GM12878 (cell line): ENCODE measurements at regions not wholly inside any gene's neighbourhood (a gene's known extent, or its start where the extent isn't known, plus 50 kb on each side); places are given as distances from the start of the nearest gene placed in this dataset.

ENCODE experiments used
- ATAC-seq: fragments of 200-7000 bp; cut with Tn5 transposase; 3 replicates; pipeline ENCODE4 v1.9.1; 2020; ENCODE audit warnings: mild to moderate bottlenecking, moderate library complexity
- BruUV-seq: library from RNA; stranded (reverse); fragments of 400-500 nt; replicated peaks from 2 replicates; lab custom pipeline; 2021; lab: Mats Ljungman, UMichigan
- CTCF ChIA-PET: fragments of 300-600 bp; sonication (Branson Sonifier 250); formaldehyde crosslinking; extraction: SDS; loops from one replicate; lab custom pipeline; 2021; ENCODE audit warnings: inconsistent platforms; lab: Yijun Ruan, JAX
- POLR2A ChIA-PET: fragments of 350-600 bp; formaldehyde crosslinking; extraction: SDS; loops from one replicate; lab custom pipeline; 2021; ENCODE audit warnings: inconsistent platforms; lab: Charles Lee
- RAD21 ChIA-PET: fragments of 300-600 bp; sonication (Branson Sonifier 250); formaldehyde crosslinking; loops from one replicate; lab custom pipeline; 2023; ENCODE audit warnings: antibody characterized with exemption; ENCODE audit not compliant: unreplicated experiment; lab: Charles Lee
- SMC1A ChIA-PET: fragments of 300-600 bp; sonication (Branson Sonifier 250); formaldehyde crosslinking; loops from one replicate; lab custom pipeline; 2023; ENCODE audit not compliant: unreplicated experiment, uncharacterized antibody; lab: Charles Lee
- DNase-seq: peaks from one replicate; pipeline ENCODE4 v3.0.0-alpha.2; 2011; ENCODE audit warnings: low read depth, low spot score
- FAIRE-seq: peaks from 3 replicates; lab custom pipeline; 2011; peaks lifted over from hg19 to GRCh38; lab: Jason Lieb, UNC
- H2AFZ ChIP-seq: 2 replicates; pipeline ENCODE4 v1.6.0; 2011; ENCODE audit warnings: low read depth, low read length, control low read depth; ENCODE audit not compliant: control insufficient read depth
- H3K27ac ChIP-seq: 2 replicates; pipeline ENCODE4 v1.5.1; 2011; ENCODE audit warnings: control low read depth; ENCODE audit not compliant: control insufficient read depth, insufficient read depth
- H3K27me3 ChIP-seq, 2 experiments: replicated peaks in 1 of 2; 2 replicates each; pipeline versions ENCODE4 v1.6.0 to v1.6.1; 2011; ENCODE audit warnings: low read length in 1 of 2; ENCODE audit not compliant: control insufficient read depth in 2 of 2, insufficient read depth in 2 of 2
- H3K36me3 ChIP-seq, 2 experiments: 2 replicates each; pipeline ENCODE4 v1.5.1; 2011; ENCODE audit warnings: low read length in 1 of 2; ENCODE audit not compliant: control insufficient read depth in 2 of 2, insufficient read depth in 2 of 2
- H3K4me1 ChIP-seq: 2 replicates; pipeline ENCODE4 v1.6.1; 2011; ENCODE audit warnings: mild to moderate bottlenecking, low read length, moderate library complexity, mixed read lengths; ENCODE audit not compliant: control insufficient read depth, insufficient read depth
- H3K4me2 ChIP-seq: 2 replicates; pipeline ENCODE4 v1.6.0; 2011; ENCODE audit warnings: control low read depth; ENCODE audit not compliant: control insufficient read depth, insufficient read depth
- H3K4me3 ChIP-seq: fragments of 200-600 bp; sonication (generic); 2 replicates; pipeline ENCODE4 v1.5.1; 2016
- H3K79me2 ChIP-seq: 2 replicates; pipeline ENCODE4 v1.6.0; 2011; ENCODE audit warnings: low read length; ENCODE audit not compliant: control insufficient read depth, insufficient read depth
- H3K9ac ChIP-seq: 2 replicates; pipeline ENCODE4 v1.8.0; 2011; ENCODE audit warnings: low read length, control low read depth, mixed read lengths; ENCODE audit not compliant: control insufficient read depth, insufficient read depth
- H3K9me3 ChIP-seq: replicated peaks from 3 replicates; pipeline ENCODE4 v1.5.1; 2011; ENCODE audit warnings: mild to moderate bottlenecking, low read length; ENCODE audit not compliant: control insufficient read depth, insufficient read depth
- H4K20me1 ChIP-seq: 2 replicates; pipeline ENCODE4 v1.6.0; 2011; ENCODE audit not compliant: control insufficient read depth, insufficient read depth
- IRF4 ChIP-seq: IDR thresholded peaks from 2 replicates; pipeline ENCODE4 v1.6.1; 2011; ENCODE audit warnings: low read depth, low read length
- ZBTB33 ChIP-seq: fragments of 450-650 bp; IDR thresholded peaks from 2 replicates; pipeline ENCODE4 v1.6.1; 2017; ENCODE audit warnings: mild to moderate bottlenecking
- ZNF687 ChIP-seq: fragments of 450-650 bp; IDR thresholded peaks from 2 replicates; pipeline ENCODE4 v1.6.1; 2017; ENCODE audit warnings: mild to moderate bottlenecking, moderate library complexity
- WGBS: methylation state at CpG from one replicate; pipeline ENCODE4 v1.1.6; 2016; ENCODE audit warnings: low lambda C conversion rate; ENCODE audit not compliant: insufficient replicate concordance, insufficient coverage; ENCODE audit errors: missing lambda C conversion rate; 5-methylcytosine and 5-hydroxymethylcytosine counted together
- in situ Hi-C: fragments of 300-500 bp; cut with MboI; formaldehyde crosslinking; loops from 9 replicates; pipeline ENCODE4 v1.14.3; 2018; ENCODE audit warnings: mixed read lengths
- intact Hi-C: fragments of 100-400 bp; cut with micrococcal nuclease; formaldehyde crosslinking; loops from one replicate; pipeline ENCODE4 v1.14.2; 2022; ENCODE audit not compliant: unreplicated experiment

GRCh38 chrX:20513185-20513584 lies 246.5 kb upstream of the RPS6KA3 start:
- POLR2A ChIA-PET = interaction anchor here (0.6 kb wide), 1 partner anchor 288 kb away, joined by 5 read pairs; no protein-coding TSS in a partner anchor
- FAIRE-seq = no peak
- intact Hi-C loops = no loop called here

More at GRCh38 chrX:20513185-20513584, 246.5 kb upstream of the RPS6KA3 start:
- no peak for DNase-seq
- Histone ChIP-seq H3K4me2 (no peak overlapping the region), H4K20me1 (no peaks in the 10 kb centered on the region), H3K4me1 (peaks cover 14% of the 10 kb centered on the region; the same call in 1 of the 2 replicates), H3K27me3 (no peaks in the 10 kb centered on the region; a peak in 1 of 4 replicates), H3K79me2 (no peaks in the 10 kb centered on the region), H2AFZ (no peak overlapping the region), H3K4me3 (no peak overlapping the region), H3K9me3 (no peaks in the 10 kb centered on the region; the same call in 2 of the 3 replicates), H3K27ac (no peak overlapping the region), H3K9ac (no peak overlapping the region), H3K36me3 (no peaks in the 10 kb centered on the region)
- SMC1A ChIA-PET = no interaction called here
- CTCF ChIA-PET = interaction anchor here (0.6 to 1.9 kb wide), 2 partner anchors 17 to 18 kb away, joined by 3 to 4 read pairs; no protein-coding TSS in a partner anchor
- TF ChIP-seq ZBTB33 (no peak), IRF4 (no peak), ZNF687 (no peak)
- no peak for ATAC-seq
- 17% methylated on average over 3 of the region's 3 CpGs for WGBS
- RAD21 ChIA-PET = no interaction called here
- in situ Hi-C loops = no loop called here
- no TSS peak for BruUV-seq
